Peyer's patch (tissue), 4 donors: ENCODE measurements at regions not wholly inside any gene's neighbourhood (a gene's known extent, or its start where the extent isn't known, plus 50 kb on each side); places are given as distances from the start of the nearest gene placed in this dataset.

ENCODE experiments used
- DNase-seq, 3 donors: peaks; one replicate each; pipeline ENCODE4 v3.0.0-alpha.2; 2017 to 2019
- H3K27ac ChIP-seq, 4 donors: fragments of 200-600 bp; sonication (generic); one replicate each; pipeline ENCODE4 v1.5.1; 2016 to 2019
- H3K27me3 ChIP-seq, 2 donors: fragments of 200-600 bp; sonication (generic); one replicate each; pipeline ENCODE4 v1.5.1; 2019
- H3K36me3 ChIP-seq, 3 donors: fragments of 200-600 bp; sonication (generic); one replicate each; pipeline ENCODE4 v1.5.1; 2016 to 2019
- H3K4me1 ChIP-seq, 4 donors: fragments of 200-600 bp; sonication (generic); one replicate each; pipeline ENCODE4 v1.5.1; 2016 to 2019
- H3K4me3 ChIP-seq, 4 donors: fragments of 200-600 bp; sonication (generic); 1 replicate in 3 of 4; 2 replicates in 1 of 4; pipeline ENCODE4 v1.5.1; 2016 to 2019; ENCODE audit warnings: mild to moderate bottlenecking in 1 of 4
- H3K9me3 ChIP-seq, 4 donors: fragments of 200-600 bp; sonication (generic); one replicate each; pipeline ENCODE4 v1.5.1; 2016 to 2019; ENCODE audit warnings: mild to moderate bottlenecking in 1 of 4
- CTCF ChIP-seq, 6 experiments: fragments of 450-650 bp in 4 of 6; fragments of 200-600 bp in 2 of 6; sonication (generic) in 1 of 6; IDR thresholded peaks; one replicate each; pipeline ENCODE4 v1.5.1; 2017 to 2019; ENCODE audit warnings: antibody characterized with exemption in 6 of 6, mild to moderate bottlenecking in 3 of 6, moderate library complexity in 1 of 6
- POLR2A ChIP-seq, 2 donors: fragments of 450-650 bp; IDR thresholded peaks; one replicate each; pipeline ENCODE4 v1.5.1; 2017; ENCODE audit warnings: antibody characterized with exemption in 2 of 2, mild to moderate bottlenecking in 2 of 2, moderate library complexity in 2 of 2

- Histone ChIP-seq H3K9me3 (no peaks in the 10 kb centered on the region), H3K36me3 (no peaks in the 10 kb centered on the region), H3K4me3 (no peak overlapping the region), H3K27me3 (no peaks in the 10 kb centered on the region), H3K4me1 (no peaks in the 10 kb centered on the region), H3K27ac (no peak overlapping the region)
- no peak for TF ChIP-seq CTCF (IDR thresholded peaks at IDR 0.05)
- TF ChIP-seq POLR2A (IDR thresholded peaks at IDR 0.05), result no peak
- no peak for DNase-seq
These were observed 1049.3 kb upstream of the CDH2 start for GRCh38 chr18:29226213-29226612.

- no peaks in the 10 kb centered on the region for H3K9me3 ChIP-seq
- no peaks in the 10 kb centered on the region for H3K4me1 ChIP-seq
- no peaks in the 10 kb centered on the region for H3K27me3 ChIP-seq
- no peak overlapping the region for H3K27ac ChIP-seq
- H3K4me3 ChIP-seq, result no peak overlapping the region
- H3K36me3 ChIP-seq, result no peaks in the 10 kb centered on the region
- DNase-seq, result no peak
- TF ChIP-seq CTCF (IDR thresholded peaks at IDR 0.05) (no peak), POLR2A (IDR thresholded peaks at IDR 0.05) (no peak)
These were observed 1048.4 kb upstream of the CDH2 start for GRCh38 chr18:29225351-29225750.

GRCh38 chr18:29218091-29218490 is 1041.2 kb upstream of the CDH2 start:
- Histone ChIP-seq H3K9me3 (no peaks in the 10 kb centered on the region), H3K4me1 (no peaks in the 10 kb centered on the region), H3K27me3 (no peaks in the 10 kb centered on the region), H3K4me3 (no peak overlapping the region), H3K27ac (no peak overlapping the region), H3K36me3 (no peaks in the 10 kb centered on the region)
- TF ChIP-seq CTCF (IDR thresholded peaks at IDR 0.05), result no peak
- no peak for TF ChIP-seq POLR2A (IDR thresholded peaks at IDR 0.05)
- no peak for DNase-seq

GRCh38 chr18:29217124-29217915 is 1040.4 kb upstream of the CDH2 start:
- no peaks in the 10 kb centered on the region for H3K9me3 ChIP-seq
- H3K4me3 ChIP-seq, result no peak overlapping the region
- no peak overlapping the region for H3K27ac ChIP-seq
- no peaks in the 10 kb centered on the region for H3K36me3 ChIP-seq
- no peaks in the 10 kb centered on the region for H3K4me1 ChIP-seq
- DNase-seq, result no peak
- TF ChIP-seq CTCF (IDR thresholded peaks at IDR 0.05), result no peak
- TF ChIP-seq POLR2A (IDR thresholded peaks at IDR 0.05), result no peak
- no peaks in the 10 kb centered on the region for H3K27me3 ChIP-seq

GRCh38 chr18:29198834-29199233 is 1021.9 kb upstream of the CDH2 start:
- no peak overlapping the region for H3K27ac ChIP-seq

More at GRCh38 chr18:29198834-29199233, 1021.9 kb upstream of the CDH2 start:
- no peaks in the 10 kb centered on the region for H3K27me3 ChIP-seq
- no peaks in the 10 kb centered on the region for H3K9me3 ChIP-seq
- H3K4me1 ChIP-seq, result no peaks in the 10 kb centered on the region
- DNase-seq, result no peak
- no peak overlapping the region for H3K4me3 ChIP-seq
- no peak for TF ChIP-seq CTCF (IDR thresholded peaks at IDR 0.05)
- TF ChIP-seq POLR2A (IDR thresholded peaks at IDR 0.05), result no peak
- H3K36me3 ChIP-seq, result no peaks in the 10 kb centered on the region
